ENCODE measurements at regions not wholly inside any gene's neighbourhood (a gene's known extent, or its start where the extent isn't known, plus 50 kb on each side); places are given as distances from the start of the nearest gene placed in this dataset.

GRCh38 chr14:49056021-49056420 lies 530.2 kb downstream of the RPS29 start:
- TF ChIP-seq CTCF (IDR thresholded peaks at IDR 0.05) (no peak), POLR2AphosphoS5 (IDR thresholded peaks at IDR 0.05) (no peak), EP300 (IDR thresholded peaks at IDR 0.05; ENCODE audit: low read depth) (no peak), POLR2A (IDR thresholded peaks at IDR 0.05) (no peak)
